Tibial nerve (tissue), 4 donors: ENCODE measurements at regions not wholly inside any gene's neighbourhood (a gene's known extent, or its start where the extent isn't known, plus 50 kb on each side); places are given as distances from the start of the nearest gene placed in this dataset.

ENCODE experiments used
- DNase-seq, 2 donors: peaks; one replicate each; pipeline ENCODE4 v3.0.0-alpha.2; 2019; ENCODE audit warnings: low spot score in 2 of 2
- H3K27ac ChIP-seq, 4 donors: fragments of 200-600 bp; sonication (generic) in 3 of 4; one replicate each; pipeline ENCODE4 v1.5.1; 2017 to 2019; ENCODE audit warnings: mild to moderate bottlenecking in 1 of 4
- H3K27me3 ChIP-seq, 2 donors: fragments of 200-600 bp; sonication (generic) in 1 of 2; one replicate each; pipeline versions ENCODE4 v1.5.1 to v1.6.0; 2017 to 2019
- H3K36me3 ChIP-seq, 3 donors: fragments of 200-600 bp; sonication (generic); one replicate each; pipeline ENCODE4 v1.5.1; 2018 to 2019
- H3K4me1 ChIP-seq, 4 donors: fragments of 200-600 bp; sonication (generic) in 3 of 4; one replicate each; pipeline ENCODE4 v1.5.1; 2017 to 2019
- H3K4me3 ChIP-seq, 4 donors: fragments of 200-600 bp; sonication (generic) in 3 of 4; one replicate each; pipeline ENCODE4 v1.5.1; 2017 to 2019; ENCODE audit warnings: mild to moderate bottlenecking in 1 of 4, moderate library complexity in 1 of 4
- H3K9me3 ChIP-seq, 4 donors: fragments of 200-600 bp; sonication (generic) in 3 of 4; one replicate each; pipeline ENCODE4 v1.5.1; 2017 to 2019
- EP300 ChIP-seq, 2 donors: sonication (generic); formaldehyde crosslinking; IDR thresholded peaks; one replicate each; pipeline ENCODE4 v1.6.1; 2017; ENCODE audit warnings: antibody characterized with exemption in 2 of 2, mild to moderate bottlenecking in 1 of 2
- POLR2A ChIP-seq, 2 donors: fragments of 450-650 bp; IDR thresholded peaks; one replicate each; pipeline ENCODE4 v1.6.1; 2017; ENCODE audit warnings: antibody characterized with exemption in 2 of 2, mild to moderate bottlenecking in 2 of 2, moderate library complexity in 2 of 2
- WGBS, 2 donors: methylation state at CpG; one replicate each; pipeline ENCODE4 v1.1.5; 2018; 5-methylcytosine and 5-hydroxymethylcytosine counted together
- TF ChIP-seq, protein P1 (sequence below), 5 experiments: fragments of 200-600 bp in 3 of 5; fragments of 450-650 bp in 2 of 5; sonication (generic) in 3 of 5; IDR thresholded peaks; one replicate each; pipeline ENCODE4 v1.5.1; 2016 to 2019; ENCODE audit warnings: antibody characterized with exemption in 5 of 5, mild to moderate bottlenecking in 3 of 5, moderate library complexity in 2 of 5

DNA sequence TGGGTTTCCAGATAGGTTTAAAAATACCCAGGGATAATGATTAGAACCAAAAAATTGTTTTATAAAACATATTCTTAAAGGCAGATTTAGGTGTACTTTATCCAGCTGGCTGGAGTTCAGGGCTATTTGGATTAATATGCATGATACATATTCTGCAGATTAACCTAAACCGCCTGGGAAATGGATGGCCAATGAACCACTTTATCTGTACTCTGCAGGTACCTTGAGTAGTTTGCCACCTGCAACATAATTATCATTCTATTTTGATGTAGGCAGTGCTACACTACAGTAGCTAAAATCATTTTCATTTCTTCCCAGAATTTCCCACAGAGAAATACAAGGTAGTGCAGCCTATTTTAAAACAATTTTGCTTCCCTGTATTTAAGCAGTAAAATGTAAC is 683.2 kb upstream of the GNPDA2 start:
- H3K4me3 ChIP-seq: no peak overlapping the region
- H3K36me3 ChIP-seq: no peaks in the 10 kb centered on the region
- no peak overlapping the region for H3K27ac ChIP-seq
- H3K9me3 ChIP-seq: no peaks in the 10 kb centered on the region
- TF ChIP-seq, protein P1, sequence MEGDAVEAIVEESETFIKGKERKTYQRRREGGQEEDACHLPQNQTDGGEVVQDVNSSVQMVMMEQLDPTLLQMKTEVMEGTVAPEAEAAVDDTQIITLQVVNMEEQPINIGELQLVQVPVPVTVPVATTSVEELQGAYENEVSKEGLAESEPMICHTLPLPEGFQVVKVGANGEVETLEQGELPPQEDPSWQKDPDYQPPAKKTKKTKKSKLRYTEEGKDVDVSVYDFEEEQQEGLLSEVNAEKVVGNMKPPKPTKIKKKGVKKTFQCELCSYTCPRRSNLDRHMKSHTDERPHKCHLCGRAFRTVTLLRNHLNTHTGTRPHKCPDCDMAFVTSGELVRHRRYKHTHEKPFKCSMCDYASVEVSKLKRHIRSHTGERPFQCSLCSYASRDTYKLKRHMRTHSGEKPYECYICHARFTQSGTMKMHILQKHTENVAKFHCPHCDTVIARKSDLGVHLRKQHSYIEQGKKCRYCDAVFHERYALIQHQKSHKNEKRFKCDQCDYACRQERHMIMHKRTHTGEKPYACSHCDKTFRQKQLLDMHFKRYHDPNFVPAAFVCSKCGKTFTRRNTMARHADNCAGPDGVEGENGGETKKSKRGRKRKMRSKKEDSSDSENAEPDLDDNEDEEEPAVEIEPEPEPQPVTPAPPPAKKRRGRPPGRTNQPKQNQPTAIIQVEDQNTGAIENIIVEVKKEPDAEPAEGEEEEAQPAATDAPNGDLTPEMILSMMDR (IDR thresholded peaks at IDR 0.05): no peak
- no peak for TF ChIP-seq EP300 (IDR thresholded peaks at IDR 0.05)
- TF ChIP-seq POLR2A (IDR thresholded peaks at IDR 0.05): no peak
- DNase-seq: no peak
- H3K4me1 ChIP-seq: no peaks in the 10 kb centered on the region
- no peaks in the 10 kb centered on the region for H3K27me3 ChIP-seq
- 79 to 87% methylated on average over 1 of the region's 1 CpG for WGBS, 2 donors

DNA sequence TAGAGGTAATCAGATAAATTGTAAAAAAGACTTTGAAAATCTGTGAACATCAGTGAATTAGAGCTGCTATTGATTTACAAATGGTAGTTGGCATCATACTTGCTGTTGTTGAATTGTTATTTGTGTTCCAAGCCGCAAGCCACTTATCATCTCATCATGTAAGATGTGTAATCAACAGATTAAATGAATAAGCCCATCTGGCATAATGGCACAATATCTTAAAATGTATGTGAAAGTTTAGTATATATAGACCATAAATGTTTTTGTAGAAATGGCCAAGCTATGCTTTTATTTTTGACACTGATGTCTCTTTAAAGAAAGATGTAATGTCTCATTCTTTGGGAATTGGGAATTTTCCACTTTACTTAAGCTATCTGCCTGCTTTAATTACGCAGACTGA is 682.6 kb upstream of the GNPDA2 start:
- H3K27ac ChIP-seq: no peak overlapping the region
- no peaks in the 10 kb centered on the region for H3K9me3 ChIP-seq
- no peak for DNase-seq
- no peaks in the 10 kb centered on the region for H3K36me3 ChIP-seq
- TF ChIP-seq EP300 (IDR thresholded peaks at IDR 0.05) (no peak), POLR2A (IDR thresholded peaks at IDR 0.05) (no peak)
- TF ChIP-seq, protein P1 (IDR thresholded peaks at IDR 0.05): no peak
- WGBS, 2 donors: 77 to 79% methylated on average over 2 of the region's 2 CpGs
- H3K27me3 ChIP-seq: no peaks in the 10 kb centered on the region
- no peaks in the 10 kb centered on the region for H3K4me1 ChIP-seq
- no peak overlapping the region for H3K4me3 ChIP-seq

DNA sequence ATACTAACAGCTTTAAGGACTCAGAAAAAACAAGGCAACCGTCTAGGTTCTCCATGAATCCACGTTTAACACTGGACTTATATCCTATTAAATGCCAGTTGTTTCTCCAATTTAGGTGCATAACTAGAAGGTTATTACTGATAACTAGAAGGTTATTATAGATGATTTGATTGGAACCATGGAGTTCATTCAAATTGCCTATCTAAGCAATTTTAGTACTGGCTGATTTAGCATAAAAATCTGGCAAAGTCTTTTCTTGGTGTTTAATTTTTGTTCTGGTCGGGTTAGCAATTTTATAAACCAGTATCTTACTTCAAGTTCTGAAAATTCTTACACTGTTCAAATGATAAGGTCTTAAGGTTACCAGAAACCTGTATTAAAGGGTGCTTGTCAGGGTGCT is 672.8 kb upstream of the GNPDA2 start:
- Histone ChIP-seq H3K27me3 (no peaks in the 10 kb centered on the region), H3K36me3 (no peaks in the 10 kb centered on the region), H3K9me3 (peaks cover 0 to 9% (median 0%) of the 10 kb centered on the region in 4 donors), H3K4me1 (no peaks in the 10 kb centered on the region), H3K27ac (no peak overlapping the region), H3K4me3 (no peak overlapping the region)
- TF ChIP-seq EP300 (IDR thresholded peaks at IDR 0.05): no peak
- TF ChIP-seq, protein P1 (IDR thresholded peaks at IDR 0.05): no peak
- TF ChIP-seq POLR2A (IDR thresholded peaks at IDR 0.05): no peak
- no peak for DNase-seq
- WGBS, 2 donors: 38 to 66% methylated on average over 3 of the region's 3 CpGs

DNA sequence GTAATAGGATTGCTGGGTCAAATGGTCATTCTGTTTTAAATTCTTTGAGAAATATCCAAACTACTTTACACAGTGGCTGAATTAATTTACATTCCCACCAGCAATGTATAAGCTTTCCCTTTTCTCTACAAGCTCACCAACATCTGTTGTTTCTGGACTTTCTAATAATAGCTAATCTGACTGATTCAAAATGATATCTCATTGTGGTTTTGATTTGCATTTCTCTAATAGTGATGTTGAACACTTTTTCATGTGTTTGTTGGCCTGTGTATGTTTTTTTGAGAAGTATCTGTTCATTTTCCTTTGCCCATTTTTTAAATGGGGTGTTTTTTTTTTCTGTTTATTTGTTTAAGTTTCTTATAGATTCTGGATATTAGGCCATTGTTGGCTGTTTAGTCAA is 659.0 kb upstream of the GNPDA2 start:
- no peak for TF ChIP-seq EP300 (IDR thresholded peaks at IDR 0.05)
- TF ChIP-seq, protein P1 (IDR thresholded peaks at IDR 0.05): no peak
- no peaks in the 10 kb centered on the region for H3K27me3 ChIP-seq
- no peak for DNase-seq
- no peaks in the 10 kb centered on the region for H3K9me3 ChIP-seq
- no peak overlapping the region for H3K4me3 ChIP-seq
- no peaks in the 10 kb centered on the region for H3K4me1 ChIP-seq
- no peak overlapping the region for H3K27ac ChIP-seq
- no peaks in the 10 kb centered on the region for H3K36me3 ChIP-seq

DNA sequence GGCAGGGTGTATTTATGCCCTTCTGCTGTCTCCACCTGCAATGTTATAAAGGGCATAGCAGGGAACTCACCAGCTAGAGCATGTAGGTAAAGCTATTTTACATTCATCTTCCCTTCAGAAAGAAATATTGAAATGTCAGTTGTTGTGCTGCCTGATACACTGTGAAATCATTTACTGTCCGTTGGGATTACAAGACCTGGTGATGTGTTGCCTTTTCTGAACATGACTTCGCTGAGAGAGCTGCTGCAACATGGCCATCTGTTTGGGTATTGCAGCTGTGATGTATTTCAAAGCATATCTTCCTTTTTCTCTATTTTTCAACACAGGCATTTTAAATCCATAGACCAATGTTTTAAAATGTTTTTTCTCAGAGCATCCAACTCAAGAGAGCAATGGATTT is 644.1 kb upstream of the GNPDA2 start:
- Histone ChIP-seq H3K36me3 (no peaks in the 10 kb centered on the region), H3K27me3 (no peaks in the 10 kb centered on the region), H3K9me3 (no peaks in the 10 kb centered on the region), H3K4me3 (no peak overlapping the region), H3K4me1 (no peaks in the 10 kb centered on the region), H3K27ac (no peak overlapping the region)
- DNase-seq: no peak
- TF ChIP-seq EP300 (IDR thresholded peaks at IDR 0.05) (no peak), POLR2A (IDR thresholded peaks at IDR 0.05) (no peak)
- TF ChIP-seq, protein P1 (IDR thresholded peaks at IDR 0.05): no peak
- 79 to 93% methylated on average over 2 of the region's 2 CpGs for WGBS, 2 donors
